ENCODE measurements at regions not wholly inside any gene's neighbourhood (a gene's known extent, or its start where the extent isn't known, plus 50 kb on each side); places are given as distances from the start of the nearest gene placed in this dataset.

DNA sequence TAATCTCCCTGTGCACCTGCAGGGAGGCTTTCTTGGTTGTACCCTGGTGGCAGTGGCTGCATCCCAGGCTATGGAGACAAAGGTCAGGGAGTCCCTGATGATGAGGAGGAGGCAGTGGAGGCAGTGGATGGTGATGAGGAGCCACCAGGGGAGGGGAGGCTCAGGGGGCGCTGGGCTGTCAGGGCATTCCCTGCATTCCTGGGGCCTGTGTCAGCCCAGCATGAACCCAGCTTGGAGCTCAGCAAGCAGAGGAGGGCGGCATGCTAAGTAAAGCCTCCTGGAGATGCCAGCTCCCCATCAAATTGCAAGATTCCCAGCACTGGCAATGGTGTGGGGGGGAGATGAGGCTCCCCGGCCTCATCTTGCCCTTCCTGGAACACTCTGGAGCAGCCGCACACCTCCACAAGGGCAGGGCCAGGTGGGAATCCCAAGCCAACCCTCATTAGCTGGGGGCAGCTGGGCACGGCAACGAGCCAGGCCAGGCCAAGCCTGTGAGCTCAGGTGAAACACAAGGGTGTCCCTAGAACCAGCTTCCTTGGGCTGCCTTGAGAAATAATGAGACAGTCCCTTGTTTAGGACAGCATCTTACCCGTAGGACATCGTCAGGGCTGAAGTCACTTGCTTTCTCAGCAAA is 469.5 kb downstream of the MATN1 start:
- no peak for DNase-seq (ENCODE audit: low read depth in 2 of 2)

- DNase-seq (ENCODE audit: low read depth in 2 of 2) = no peak
These were observed 470.0 kb downstream of the MATN1 start for GRCh38 chr1:30253361-30253760.

DNA sequence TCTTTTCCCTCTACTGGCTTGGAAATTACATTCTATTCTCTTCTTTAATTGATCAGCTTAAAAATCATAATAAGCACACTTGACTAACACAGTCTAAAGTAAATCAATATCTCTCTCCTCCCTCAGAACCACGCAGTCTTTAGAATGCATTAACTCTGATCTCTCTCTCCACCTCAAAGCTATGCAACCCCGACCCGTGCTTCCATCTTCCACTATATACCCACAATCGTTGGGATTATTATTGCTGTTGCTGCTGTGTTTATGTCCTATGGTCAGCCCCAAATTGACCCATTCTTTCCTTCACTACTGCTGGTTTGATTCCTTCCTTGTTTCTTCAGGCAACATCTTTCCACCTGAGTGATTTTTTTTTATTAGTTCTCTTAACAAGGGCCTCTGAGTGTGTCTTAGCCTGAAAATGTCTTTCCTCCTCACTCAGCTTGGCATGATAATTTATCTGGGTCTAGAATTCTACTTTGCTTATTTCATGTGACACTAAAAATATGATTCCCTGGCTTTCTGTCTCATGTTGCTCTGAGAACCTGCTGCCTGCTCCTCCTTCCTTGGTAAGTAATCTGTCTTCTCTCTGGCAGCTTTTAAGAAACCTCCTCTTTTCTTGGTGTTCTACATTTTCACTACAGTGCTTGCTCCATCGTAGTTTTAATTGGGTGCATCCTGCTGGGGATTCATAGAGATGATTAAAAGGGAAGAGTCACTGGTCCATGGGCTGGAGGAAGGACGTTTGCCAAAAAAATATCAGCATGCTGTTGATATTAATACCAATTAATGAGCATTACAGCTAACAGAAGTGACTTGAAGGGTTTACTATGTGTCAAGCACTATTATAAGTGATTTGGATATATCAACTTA is 472.2 kb downstream of the MATN1 start:
- DNase-seq (ENCODE audit: low read depth in 2 of 2) = no peak

- DNase-seq (ENCODE audit: low read depth in 2 of 2) = no peak
These were observed 472.9 kb downstream of the MATN1 start for GRCh38 chr1:30250338-30250983.

DNA sequence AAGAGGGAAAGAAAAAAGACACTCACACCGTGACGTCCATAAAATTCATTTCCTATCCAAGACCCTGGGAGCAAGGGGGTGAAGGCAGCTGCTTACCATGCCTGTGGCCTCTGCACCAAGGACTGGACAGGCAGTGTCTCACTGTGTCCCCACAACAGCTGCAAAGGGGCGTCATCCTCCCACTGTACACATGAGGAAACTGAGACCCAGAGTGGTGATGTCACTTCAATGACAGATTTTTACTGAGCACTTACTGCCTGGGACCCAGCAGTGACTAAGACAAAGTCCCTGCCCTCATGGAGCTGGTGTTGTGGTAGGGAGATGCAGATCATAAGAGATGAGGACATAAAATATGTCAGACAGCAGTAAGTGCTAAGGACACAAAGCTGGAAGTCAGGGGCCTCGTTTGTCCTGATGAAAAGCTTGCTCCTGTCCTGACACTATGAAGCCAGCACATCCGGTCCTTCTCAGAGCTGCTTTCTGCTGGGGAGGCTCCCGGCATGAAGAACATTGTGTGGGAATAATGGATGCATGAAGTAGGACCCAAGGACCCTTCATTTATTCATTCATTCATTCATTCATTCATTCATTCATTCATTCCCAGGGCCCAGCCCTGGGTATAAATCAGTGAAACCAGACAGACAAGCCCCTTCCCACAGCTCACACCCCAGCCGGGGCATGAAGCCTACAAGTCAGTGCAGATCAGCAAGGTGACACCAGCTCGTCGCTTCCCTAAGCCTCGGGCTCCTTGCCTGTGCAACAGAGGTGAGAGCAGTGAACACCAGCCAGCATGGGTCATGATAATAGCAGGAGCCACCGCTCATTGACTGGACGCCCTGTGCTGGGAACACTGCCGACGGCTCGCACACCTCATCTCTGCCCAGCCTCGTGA is 473.7 kb downstream of the MATN1 start:
- DNase-seq (ENCODE audit: low read depth in 2 of 2) = no peak

DNA sequence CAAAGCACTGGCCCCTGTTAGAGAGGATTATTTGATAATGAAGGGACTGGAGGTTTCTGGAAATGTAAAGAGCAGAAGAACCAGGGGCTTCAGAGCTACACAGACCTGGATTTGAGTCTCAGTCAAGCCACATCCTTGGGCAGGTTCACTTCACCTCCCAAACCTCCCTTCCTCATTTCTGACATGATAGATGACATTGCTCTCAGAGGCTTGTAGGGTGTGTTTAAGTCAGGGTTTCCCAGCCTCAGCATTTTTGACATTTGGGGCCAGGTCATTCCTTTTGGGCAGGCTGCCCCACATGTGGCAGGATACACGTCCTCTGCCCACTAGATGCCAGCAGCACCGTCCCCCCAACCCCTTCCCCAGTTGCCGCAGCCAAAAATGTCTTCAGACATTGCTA is 474.6 kb downstream of the MATN1 start:
- DNase-seq (ENCODE audit: low read depth in 2 of 2) = no peak

- DNase-seq (ENCODE audit: low read depth in 2 of 2) = no peak
These were observed 475.0 kb downstream of the MATN1 start for GRCh38 chr1:30248373-30248772.

GRCh38 chr1:30244801-30245200 is 478.6 kb downstream of the MATN1 start:
- DNase-seq (ENCODE audit: low read depth in 2 of 2) = no peak

- no peak for DNase-seq (ENCODE audit: low read depth in 2 of 2)
These were observed 480.5 kb downstream of the MATN1 start for GRCh38 chr1:30242722-30243457.

DNA sequence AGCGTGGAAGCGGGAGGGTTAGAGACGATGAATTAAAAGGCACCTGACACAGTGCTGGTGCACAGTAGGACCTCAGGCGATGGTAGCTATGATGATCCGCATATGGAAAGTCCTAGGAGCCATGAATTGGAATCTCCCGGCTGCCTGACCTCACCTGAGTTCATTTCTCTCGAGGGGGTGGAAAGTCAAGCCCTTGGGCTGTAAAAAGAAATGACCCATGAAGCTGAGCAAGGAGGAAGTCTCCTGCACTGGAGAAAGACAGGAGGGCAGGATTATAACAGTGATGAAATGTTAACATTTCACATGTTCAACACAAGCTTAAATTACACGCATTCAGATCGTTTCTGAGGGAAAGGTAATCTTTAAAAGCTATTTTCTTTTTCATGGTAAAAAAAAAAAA is 481.2 kb downstream of the MATN1 start:
- DNase-seq (ENCODE audit: low read depth in 2 of 2) = no peak

DNA sequence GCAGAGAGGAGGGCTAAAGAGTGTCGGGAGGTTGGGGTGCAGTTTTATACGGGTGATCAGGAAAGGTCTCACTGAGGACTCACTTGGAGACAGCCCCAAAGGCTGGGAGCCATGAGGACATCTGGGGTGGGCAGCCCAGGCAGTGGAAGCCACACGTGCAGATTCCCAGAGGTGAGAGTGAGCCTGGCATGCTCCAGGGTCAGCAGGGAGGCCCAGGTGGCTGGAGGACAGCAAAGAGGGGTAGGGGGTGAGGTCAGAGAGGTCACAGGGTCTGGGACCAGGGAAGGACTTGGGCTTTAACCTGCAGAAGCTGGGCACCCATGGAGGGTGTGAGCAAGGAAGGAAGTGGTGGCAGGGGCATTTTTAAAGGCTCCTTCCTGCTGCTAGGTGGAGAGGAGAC is 481.7 kb downstream of the MATN1 start:
- no peak for DNase-seq (ENCODE audit: low read depth in 2 of 2)

DNA sequence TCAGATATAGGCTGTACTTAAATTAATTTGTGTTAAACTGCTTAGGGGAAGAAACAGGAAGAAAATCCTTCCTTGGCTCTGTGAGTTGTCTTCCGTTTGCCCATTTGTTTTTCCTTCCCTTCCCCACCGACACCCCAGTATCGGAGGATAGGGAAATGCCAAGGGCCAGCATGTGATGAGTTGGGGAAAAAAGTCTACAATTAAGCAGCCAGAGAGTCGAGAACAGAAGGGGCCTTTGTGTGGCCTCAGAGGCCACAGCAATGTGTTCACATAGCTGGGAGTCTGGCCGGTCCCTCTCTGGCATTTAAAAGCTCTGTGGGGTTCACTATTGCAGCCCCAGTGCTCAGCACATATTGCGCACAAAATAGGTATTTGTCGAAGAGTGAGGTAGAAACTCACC is 489.3 kb downstream of the MATN1 start:
- DNase-seq (ENCODE audit: low read depth in 2 of 2) = no peak

GRCh38 chr1:30232288-30232899 is 491.0 kb downstream of the MATN1 start:
- no peak for DNase-seq (ENCODE audit: low read depth in 2 of 2)

DNA sequence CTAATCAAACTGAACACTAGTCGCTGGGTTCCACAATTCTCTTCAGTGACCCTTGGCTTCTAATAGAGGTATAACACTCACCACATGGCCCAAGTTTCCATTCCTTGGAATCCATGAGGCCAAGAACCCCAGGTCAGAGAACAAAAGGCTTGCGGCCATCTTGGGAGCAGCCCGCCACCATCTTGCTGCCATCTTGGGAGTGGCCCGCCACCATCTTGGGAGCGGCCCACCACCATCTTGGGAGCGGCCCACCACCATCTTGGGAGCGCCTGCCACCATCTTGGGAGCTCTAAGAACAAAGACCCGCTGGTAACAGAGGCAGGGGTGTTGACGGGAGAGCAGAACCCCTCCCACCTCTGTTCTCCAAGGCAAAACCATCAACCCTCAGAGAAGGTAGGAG is 493.4 kb downstream of the MATN1 start:
- DNase-seq (ENCODE audit: low read depth in 2 of 2) = no peak

DNA sequence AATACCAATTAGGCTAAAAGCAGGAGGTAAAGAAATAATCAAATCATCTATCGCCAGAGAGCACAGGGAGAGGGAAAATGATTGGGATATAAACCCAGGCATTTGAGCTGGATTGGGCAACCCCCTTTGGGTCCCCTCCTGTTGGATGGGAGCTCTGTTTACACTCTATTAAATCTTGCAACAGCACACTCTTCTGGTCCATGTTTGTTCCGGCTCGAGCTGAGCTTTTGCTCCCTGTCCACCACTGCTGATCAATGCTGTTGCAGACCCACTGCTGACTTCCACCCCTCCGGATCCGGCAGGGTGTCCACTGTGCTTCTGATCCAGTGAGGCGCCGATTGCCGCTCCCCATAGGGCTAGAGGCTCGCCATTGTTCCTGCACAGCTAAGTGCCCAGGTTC is 493.8 kb downstream of the MATN1 start:
- DNase-seq (ENCODE audit: low read depth in 2 of 2) = no peak

GRCh38 chr1:30226648-30227047 is 496.7 kb downstream of the MATN1 start:
- DNase-seq (ENCODE audit: low read depth in 2 of 2) = no peak

DNA sequence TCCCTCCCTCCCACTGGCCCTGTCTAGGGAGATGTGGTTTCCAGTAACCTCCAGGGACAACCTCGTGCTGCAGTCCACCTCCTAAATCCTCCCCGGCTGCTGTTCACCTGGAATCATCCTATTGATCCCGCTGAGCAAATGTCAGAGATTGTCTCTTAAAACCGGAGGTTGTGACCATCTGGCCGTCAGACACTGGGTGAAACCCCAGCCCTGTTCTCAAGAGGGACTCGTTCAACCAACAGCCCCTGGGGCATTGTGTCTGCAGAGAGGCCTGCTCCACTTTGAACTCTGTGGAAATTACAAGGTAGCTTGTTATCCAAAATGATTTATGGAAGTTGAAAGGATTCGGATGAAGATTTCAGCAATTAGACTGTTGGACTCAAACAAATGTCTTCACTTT is 498.0 kb downstream of the MATN1 start:
- DNase-seq (ENCODE audit: low read depth in 2 of 2) = no peak

DNA sequence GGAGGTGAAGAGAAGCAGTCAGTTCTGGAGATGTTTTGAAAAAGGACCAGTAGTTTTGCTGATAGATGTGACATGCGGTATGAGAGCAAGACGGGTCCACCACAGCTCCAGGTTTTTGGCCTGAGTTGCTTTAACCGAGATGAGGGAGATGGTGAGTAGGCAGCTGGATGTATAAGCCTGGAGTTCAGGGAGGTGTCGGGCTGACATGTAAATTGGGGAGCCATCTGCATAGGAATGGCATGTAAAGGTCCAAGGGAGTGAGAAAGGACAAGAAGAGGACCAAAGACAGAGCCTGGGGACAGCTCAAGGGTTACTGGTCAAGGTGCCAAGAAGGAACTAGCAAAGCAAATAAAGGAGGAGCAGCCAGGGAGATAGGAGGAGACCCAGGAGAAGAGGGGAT is 503.7 kb downstream of the MATN1 start:
- no peak for DNase-seq (ENCODE audit: low read depth in 2 of 2)

- DNase-seq (ENCODE audit: low read depth in 2 of 2) = no peak
These were observed 504.9 kb downstream of the MATN1 start for GRCh38 chr1:30218438-30218837.

- DNase-seq (ENCODE audit: low read depth in 2 of 2) = no peak
These were observed 506.8 kb downstream of the MATN1 start for GRCh38 chr1:30216602-30217001.

DNA sequence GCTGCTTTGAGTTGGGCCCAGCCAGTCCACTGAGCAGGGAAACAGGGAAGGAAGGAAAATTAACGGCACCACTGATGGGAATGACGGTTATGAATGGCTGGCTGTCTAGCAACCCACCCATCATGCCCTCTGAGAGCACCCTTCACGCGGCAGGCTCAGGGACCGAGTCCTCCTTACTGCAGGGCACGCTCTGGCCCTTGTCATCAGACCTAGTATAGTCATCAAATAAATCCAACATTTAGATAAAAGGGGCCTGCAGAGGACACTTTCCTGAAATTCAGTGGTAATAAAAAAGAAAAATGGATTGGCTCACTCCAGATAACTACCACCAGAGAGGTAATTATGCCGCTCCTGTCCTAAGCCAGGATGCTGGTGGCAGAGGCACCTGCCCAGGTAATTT is 509.4 kb downstream of the MATN1 start:
- no peak for DNase-seq (ENCODE audit: low read depth in 2 of 2)
